Epithelial cell of proximal tubule (primary cell): ENCODE measurements at regions not wholly inside any gene's neighbourhood (a gene's known extent, or its start where the extent isn't known, plus 50 kb on each side); places are given as distances from the start of the nearest gene placed in this dataset.
A peak's percentile ranks its signal among the peaks of the same experiment; 100 is the strongest.

Source experiments
- DNase-seq: peaks from one replicate; pipeline ENCODE4 v3.0.0-alpha.2; 2011; ENCODE audit warnings: low read depth
- H3K4me3 ChIP-seq: 2 replicates; pipeline ENCODE4 v1.5.1; 2011; ENCODE audit warnings: low read depth, mild to moderate bottlenecking, low read length
- TF ChIP-seq, protein P1 (sequence below): conservative IDR thresholded peaks from 2 replicates; pipeline ENCODE4 v1.5.1; 2012; ENCODE audit warnings: low read depth, mild to moderate bottlenecking, low read length

DNA sequence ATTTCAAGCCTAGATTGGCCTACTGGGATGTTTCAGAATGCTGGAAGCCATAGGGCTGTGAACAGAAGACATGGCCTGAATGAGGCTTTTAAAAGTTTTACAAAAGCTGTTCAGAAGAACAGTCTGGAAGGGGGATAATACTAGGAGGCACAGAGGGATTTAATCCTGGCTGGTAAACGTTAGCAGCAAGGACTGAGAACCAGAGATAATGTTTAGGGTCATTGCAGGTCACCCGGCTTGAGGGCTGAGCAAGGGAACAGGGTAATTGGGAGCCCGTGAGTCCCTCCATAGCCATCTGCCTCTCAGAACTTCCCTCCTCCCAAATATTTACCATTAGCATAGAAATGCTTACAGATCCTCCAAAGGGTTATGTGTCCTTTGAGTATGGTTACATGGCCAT is 765.4 kb downstream of the TMEM182 start:
- no peak for DNase-seq
- H3K4me3 ChIP-seq, result no peak overlapping the region
- TF ChIP-seq, protein P1, sequence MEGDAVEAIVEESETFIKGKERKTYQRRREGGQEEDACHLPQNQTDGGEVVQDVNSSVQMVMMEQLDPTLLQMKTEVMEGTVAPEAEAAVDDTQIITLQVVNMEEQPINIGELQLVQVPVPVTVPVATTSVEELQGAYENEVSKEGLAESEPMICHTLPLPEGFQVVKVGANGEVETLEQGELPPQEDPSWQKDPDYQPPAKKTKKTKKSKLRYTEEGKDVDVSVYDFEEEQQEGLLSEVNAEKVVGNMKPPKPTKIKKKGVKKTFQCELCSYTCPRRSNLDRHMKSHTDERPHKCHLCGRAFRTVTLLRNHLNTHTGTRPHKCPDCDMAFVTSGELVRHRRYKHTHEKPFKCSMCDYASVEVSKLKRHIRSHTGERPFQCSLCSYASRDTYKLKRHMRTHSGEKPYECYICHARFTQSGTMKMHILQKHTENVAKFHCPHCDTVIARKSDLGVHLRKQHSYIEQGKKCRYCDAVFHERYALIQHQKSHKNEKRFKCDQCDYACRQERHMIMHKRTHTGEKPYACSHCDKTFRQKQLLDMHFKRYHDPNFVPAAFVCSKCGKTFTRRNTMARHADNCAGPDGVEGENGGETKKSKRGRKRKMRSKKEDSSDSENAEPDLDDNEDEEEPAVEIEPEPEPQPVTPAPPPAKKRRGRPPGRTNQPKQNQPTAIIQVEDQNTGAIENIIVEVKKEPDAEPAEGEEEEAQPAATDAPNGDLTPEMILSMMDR, result no peak

- H3K4me3 ChIP-seq, result no peak overlapping the region
- TF ChIP-seq, protein P1, result no peak
- no peak for DNase-seq
These were observed 768.1 kb downstream of the TMEM182 start for GRCh38 chr2:103529798-103530502.

DNA sequence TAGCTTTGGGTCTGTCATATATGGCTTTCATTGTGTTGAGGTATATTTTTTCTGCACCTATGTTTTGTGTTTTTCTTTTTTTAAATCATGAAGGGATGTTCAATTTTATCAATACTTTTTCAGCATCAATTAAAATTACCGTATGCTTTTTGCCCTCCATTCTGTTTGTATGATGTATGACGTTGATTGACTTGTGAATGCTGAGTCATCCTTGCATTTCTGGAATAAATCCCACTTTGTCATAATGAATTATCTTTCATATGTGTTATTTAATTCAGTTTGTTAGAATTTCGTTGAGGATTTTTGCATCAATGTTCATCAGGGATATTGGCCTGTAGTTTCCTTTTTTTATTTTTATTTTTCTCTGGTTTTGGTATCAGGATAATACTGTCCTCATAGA is 790.9 kb downstream of the TMEM182 start:
- DNase-seq, result no peak
- TF ChIP-seq, protein P1, result no peak
- no peak overlapping the region for H3K4me3 ChIP-seq

GRCh38 chr2:103594823-103595222 is 833.0 kb downstream of the TMEM182 start:
- DNase-seq, result no peak
- TF ChIP-seq, protein P1, result no peak
- no peak overlapping the region for H3K4me3 ChIP-seq

GRCh38 chr2:103605071-103605780 is 843.4 kb downstream of the TMEM182 start:
- no peak for DNase-seq
- TF ChIP-seq, protein P1, result no peak
- H3K4me3 ChIP-seq, result no peak overlapping the region

GRCh38 chr2:103615611-103616105 is 853.8 kb downstream of the TMEM182 start:
- H3K4me3 ChIP-seq, result no peak overlapping the region
- TF ChIP-seq, protein P1, result no peak
- peak; percentile 51 for DNase-seq

DNA sequence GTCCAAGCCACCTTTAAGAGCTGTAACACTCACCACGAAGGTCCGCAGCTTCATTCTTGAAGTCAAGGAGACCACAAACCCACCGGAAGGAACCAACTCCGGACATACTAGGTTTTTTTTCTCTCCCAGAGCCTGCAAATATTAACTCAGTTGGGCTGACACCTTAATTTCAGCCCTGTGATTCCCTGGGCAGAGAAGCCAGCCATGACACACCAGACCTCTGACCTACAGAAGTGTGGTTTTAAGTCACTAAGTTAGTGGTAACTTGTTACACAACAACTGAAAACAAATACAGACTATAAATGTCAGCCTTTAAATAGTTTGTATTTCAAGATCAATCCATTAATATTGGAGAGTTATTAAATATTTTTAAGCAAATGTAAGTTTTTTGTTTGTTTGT is 855.1 kb downstream of the TMEM182 start:
- DNase-seq, result peak; percentile 72
- H3K4me3 ChIP-seq, result no peak overlapping the region
- TF ChIP-seq, protein P1, result no peak
